HG02973 (cell line): ENCODE measurements at regions not wholly inside any gene's neighbourhood (a gene's known extent, or its start where the extent isn't known, plus 50 kb on each side); places are given as distances from the start of the nearest gene placed in this dataset.
"Not testable (repeated sequence)": the region's sequence is repeated elsewhere in the genome, so short reads cannot be mapped to it uniquely, and the experiment has no call there.

Source experiments
- ATAC-seq: cut with Tn5 transposase; IDR thresholded peaks from one replicate; pipeline ENCODE4 v1.9.1; 2021; ENCODE audit warnings: moderate library complexity; ENCODE audit not compliant: unreplicated experiment

GRCh38 chr3:82423268-82424030 is 662.0 kb upstream of the GBE1 start:
- no peak for ATAC-seq

GRCh38 chr3:82416830-82417229 is 655.4 kb upstream of the GBE1 start:
- ATAC-seq: no peak

GRCh38 chr3:82416349-82416748 is 654.9 kb upstream of the GBE1 start:
- no peak for ATAC-seq

GRCh38 chr3:82413171-82413570 is 651.7 kb upstream of the GBE1 start:
- ATAC-seq: no peak

GRCh38 chr3:82410366-82410765 is 648.9 kb upstream of the GBE1 start:
- ATAC-seq: no peak

GRCh38 chr3:82409842-82410241 is 648.4 kb upstream of the GBE1 start:
- no peak for ATAC-seq

- ATAC-seq: no peak
Measured at GRCh38 chr3:82392203-82392775, 630.8 kb upstream of the GBE1 start.

GRCh38 chr3:82390868-82391267 is 629.4 kb upstream of the GBE1 start:
- ATAC-seq: no peak

- no peak for ATAC-seq
Measured at GRCh38 chr3:82386647-82387046, 625.2 kb upstream of the GBE1 start.

- no peak for ATAC-seq
Measured at GRCh38 chr3:82384181-82384580, 622.7 kb upstream of the GBE1 start.

- no peak for ATAC-seq
Measured at GRCh38 chr3:82382831-82383230, 621.4 kb upstream of the GBE1 start.

- no peak for ATAC-seq
Measured at GRCh38 chr3:82378392-82378791, 616.9 kb upstream of the GBE1 start.

- ATAC-seq: no peak
Measured at GRCh38 chr3:82376883-82377282, 615.4 kb upstream of the GBE1 start.

- ATAC-seq: not testable (repeated sequence)
Measured at GRCh38 chr3:82373833-82374232, 612.4 kb upstream of the GBE1 start.

- ATAC-seq: no peak
Measured at GRCh38 chr3:82364827-82365226, 603.4 kb upstream of the GBE1 start.

GRCh38 chr3:82363131-82363530 is 601.7 kb upstream of the GBE1 start:
- ATAC-seq: no peak

GRCh38 chr3:82355228-82355627 is 593.8 kb upstream of the GBE1 start:
- ATAC-seq: no peak

- ATAC-seq: no peak
Measured at GRCh38 chr3:82354228-82354627, 592.8 kb upstream of the GBE1 start.

GRCh38 chr3:82353306-82354171 is 592.1 kb upstream of the GBE1 start:
- ATAC-seq: no peak

- ATAC-seq: no peak
Measured at GRCh38 chr3:82347585-82347984, 586.1 kb upstream of the GBE1 start.

GRCh38 chr3:82342521-82342920 is 581.1 kb upstream of the GBE1 start:
- no peak for ATAC-seq

GRCh38 chr3:82329300-82329699 is 567.9 kb upstream of the GBE1 start:
- no peak for ATAC-seq
